ENCODE measurements at regions not wholly inside any gene's neighbourhood (a gene's known extent, or its start where the extent isn't known, plus 50 kb on each side); places are given as distances from the start of the nearest gene placed in this dataset.

- H3K4me3 ChIP-seq (ENCODE audit: low read length in 3 of 3): no peak overlapping the region
- intact Hi-C loops (cut with DNase I): no loop called here
- H3K36me3 ChIP-seq (ENCODE audit: control insufficient read depth in 2 of 3, insufficient read depth in 3 of 3, low read length in 3 of 3): no peaks in the 10 kb centered on the region
- no peak overlapping the region for H3K27ac ChIP-seq (ENCODE audit: low read depth in 2 of 2, low read length in 2 of 2)
- no peaks in the 10 kb centered on the region for H3K9me3 ChIP-seq (ENCODE audit: control insufficient read depth in 2 of 3, insufficient read depth in 1 of 3, low read length in 3 of 3)
- no peak for TF ChIP-seq CTCF (IDR thresholded peaks at IDR 0.05; ENCODE audit: borderline replicate concordance, extremely low read depth, insufficient read depth)
- no peaks in the 10 kb centered on the region for H3K27me3 ChIP-seq (ENCODE audit: control insufficient read depth, insufficient read depth, low read length)
- DNase-seq (no peak), FAIRE-seq (no peak)
- no peaks in the 10 kb centered on the region for H3K4me1 ChIP-seq (ENCODE audit: control insufficient read depth in 2 of 3, insufficient read depth in 2 of 3, low read depth in 1 of 3, low read length in 3 of 3)
- no peak overlapping the region for H3K9ac ChIP-seq (ENCODE audit: low read length in 3 of 3)
Measured at GRCh38 chr5:27928060-27928459, 889.7 kb upstream of the CDH9 start.

- Histone ChIP-seq H3K9ac (ENCODE audit: low read length in 3 of 3) (no peak overlapping the region), H3K4me1 (ENCODE audit: control insufficient read depth in 2 of 3, insufficient read depth in 2 of 3, low read depth in 1 of 3, low read length in 3 of 3) (no peaks in the 10 kb centered on the region), H3K4me3 (ENCODE audit: low read length in 3 of 3) (no peak overlapping the region), H3K36me3 (ENCODE audit: control insufficient read depth in 2 of 3, insufficient read depth in 3 of 3, low read length in 3 of 3) (no peaks in the 10 kb centered on the region), H3K27me3 (ENCODE audit: control insufficient read depth, insufficient read depth, low read length) (no peaks in the 10 kb centered on the region), H3K9me3 (ENCODE audit: control insufficient read depth in 2 of 3, insufficient read depth in 1 of 3, low read length in 3 of 3) (no peaks in the 10 kb centered on the region), H3K27ac (ENCODE audit: low read depth in 2 of 2, low read length in 2 of 2) (no peak overlapping the region)
- FAIRE-seq (no peak), DNase-seq (no peak)
- intact Hi-C loops (cut with DNase I): no loop called here
- TF ChIP-seq CTCF (IDR thresholded peaks at IDR 0.05; ENCODE audit: borderline replicate concordance, extremely low read depth, insufficient read depth): no peak
Measured at GRCh38 chr5:27911216-27911615, 872.8 kb upstream of the CDH9 start.

GRCh38 chr5:27908341-27908740 is 870.0 kb upstream of the CDH9 start:
- H3K4me3 ChIP-seq (ENCODE audit: low read length in 3 of 3): no peak overlapping the region
- intact Hi-C loops (cut with DNase I): no loop called here
- TF ChIP-seq CTCF (IDR thresholded peaks at IDR 0.05; ENCODE audit: borderline replicate concordance, extremely low read depth, insufficient read depth): no peak
- H3K27ac ChIP-seq (ENCODE audit: low read depth in 2 of 2, low read length in 2 of 2): no peak overlapping the region
- no peak for FAIRE-seq
- no peaks in the 10 kb centered on the region for H3K9me3 ChIP-seq (ENCODE audit: control insufficient read depth in 2 of 3, insufficient read depth in 1 of 3, low read length in 3 of 3)
- H3K4me1 ChIP-seq (ENCODE audit: control insufficient read depth in 2 of 3, insufficient read depth in 2 of 3, low read depth in 1 of 3, low read length in 3 of 3): no peaks in the 10 kb centered on the region
- H3K27me3 ChIP-seq (ENCODE audit: control insufficient read depth, insufficient read depth, low read length): no peaks in the 10 kb centered on the region
- no peak overlapping the region for H3K9ac ChIP-seq (ENCODE audit: low read length in 3 of 3)
- no peak for DNase-seq
- no peaks in the 10 kb centered on the region for H3K36me3 ChIP-seq (ENCODE audit: control insufficient read depth in 2 of 3, insufficient read depth in 3 of 3, low read length in 3 of 3)

- no peaks in the 10 kb centered on the region for H3K9me3 ChIP-seq (ENCODE audit: control insufficient read depth in 2 of 3, insufficient read depth in 1 of 3, low read length in 3 of 3)
- TF ChIP-seq CTCF (IDR thresholded peaks at IDR 0.05; ENCODE audit: borderline replicate concordance, extremely low read depth, insufficient read depth): no peak
- intact Hi-C loops (cut with DNase I): no loop called here
- no peaks in the 10 kb centered on the region for H3K27me3 ChIP-seq (ENCODE audit: control insufficient read depth, insufficient read depth, low read length)
- H3K4me3 ChIP-seq (ENCODE audit: low read length in 3 of 3): no peak overlapping the region
- no peak for DNase-seq
- H3K36me3 ChIP-seq (ENCODE audit: control insufficient read depth in 2 of 3, insufficient read depth in 3 of 3, low read length in 3 of 3): no peaks in the 10 kb centered on the region
- H3K4me1 ChIP-seq (ENCODE audit: control insufficient read depth in 2 of 3, insufficient read depth in 2 of 3, low read depth in 1 of 3, low read length in 3 of 3): no peaks in the 10 kb centered on the region
- no peak overlapping the region for H3K9ac ChIP-seq (ENCODE audit: low read length in 3 of 3)
- FAIRE-seq: no peak
- H3K27ac ChIP-seq (ENCODE audit: low read depth in 2 of 2, low read length in 2 of 2): no peak overlapping the region
Measured at GRCh38 chr5:27906931-27907601, 868.7 kb upstream of the CDH9 start.
